ENCODE measurements at regions not wholly inside any gene's neighbourhood (a gene's known extent, or its start where the extent isn't known, plus 50 kb on each side); places are given as distances from the start of the nearest gene placed in this dataset.

GRCh38 chr1:105914403-105914802 lies 1142.1 kb upstream of the PRMT6 start:
- intact Hi-C loops (cut with micrococcal nuclease) = no loop called here
- Mint-ChIP-seq H3K4me1 (no peaks in the 10 kb centered on the region), H3K27ac (no peak overlapping the region), H3K36me3 (ENCODE audit: low read depth) (no peaks in the 10 kb centered on the region), H3K9me3 (peaks cover 4% of the 10 kb centered on the region), H3K27me3 (no peaks in the 10 kb centered on the region), H3K4me3 (no peak overlapping the region)
- no peak for DNase-seq

- H3K4me3 Mint-ChIP-seq = no peak overlapping the region
- H3K27ac Mint-ChIP-seq = no peak overlapping the region
- no peaks in the 10 kb centered on the region for H3K4me1 Mint-ChIP-seq
- H3K9me3 Mint-ChIP-seq = no peaks in the 10 kb centered on the region
- no peaks in the 10 kb centered on the region for H3K36me3 Mint-ChIP-seq (ENCODE audit: low read depth)
- no peak for DNase-seq
- intact Hi-C loops (cut with micrococcal nuclease) = no loop called here
- H3K27me3 Mint-ChIP-seq = no peaks in the 10 kb centered on the region
Measured at GRCh38 chr1:105934806-105935205, 1121.7 kb upstream of the PRMT6 start.

GRCh38 chr1:105964879-105965278 lies 1091.6 kb upstream of the PRMT6 start:
- Mint-ChIP-seq H3K27ac (no peak overlapping the region), H3K9me3 (no peaks in the 10 kb centered on the region), H3K4me3 (no peak overlapping the region), H3K4me1 (no peaks in the 10 kb centered on the region), H3K27me3 (no peaks in the 10 kb centered on the region), H3K36me3 (ENCODE audit: low read depth) (no peaks in the 10 kb centered on the region)
- no peak for DNase-seq
- intact Hi-C loops (cut with micrococcal nuclease) = no loop called here

GRCh38 chr1:105997516-105997915 lies 1059.0 kb upstream of the PRMT6 start:
- Mint-ChIP-seq H3K9me3 (peaks cover 3% of the 10 kb centered on the region), H3K27me3 (no peaks in the 10 kb centered on the region), H3K4me1 (no peaks in the 10 kb centered on the region), H3K27ac (no peak overlapping the region), H3K36me3 (ENCODE audit: low read depth) (no peaks in the 10 kb centered on the region), H3K4me3 (no peak overlapping the region)
- DNase-seq = no peak
- intact Hi-C loops (cut with micrococcal nuclease) = no loop called here

- Mint-ChIP-seq H3K9me3 (no peaks in the 10 kb centered on the region), H3K4me1 (no peaks in the 10 kb centered on the region), H3K36me3 (ENCODE audit: low read depth) (no peaks in the 10 kb centered on the region), H3K4me3 (no peak overlapping the region), H3K27me3 (no peaks in the 10 kb centered on the region), H3K27ac (no peak overlapping the region)
- intact Hi-C loops (cut with micrococcal nuclease) = no loop called here
- no peak for DNase-seq
Measured at GRCh38 chr1:106022312-106022902, 1034.1 kb upstream of the PRMT6 start.

GRCh38 chr1:106027871-106028270 lies 1028.6 kb upstream of the PRMT6 start:
- Mint-ChIP-seq H3K36me3 (ENCODE audit: low read depth) (no peaks in the 10 kb centered on the region), H3K27me3 (no peaks in the 10 kb centered on the region), H3K27ac (no peak overlapping the region), H3K4me1 (no peaks in the 10 kb centered on the region), H3K4me3 (no peak overlapping the region), H3K9me3 (peaks cover 3% of the 10 kb centered on the region)
- intact Hi-C loops (cut with micrococcal nuclease) = no loop called here
- DNase-seq = no peak

- Mint-ChIP-seq H3K4me3 (no peak overlapping the region), H3K27ac (no peak overlapping the region), H3K27me3 (no peaks in the 10 kb centered on the region), H3K9me3 (peaks cover 8% of the 10 kb centered on the region), H3K36me3 (ENCODE audit: low read depth) (no peaks in the 10 kb centered on the region), H3K4me1 (no peaks in the 10 kb centered on the region)
- intact Hi-C loops (cut with micrococcal nuclease) = no loop called here
- no peak for DNase-seq
Measured at GRCh38 chr1:106037526-106037925, 1018.9 kb upstream of the PRMT6 start.

GRCh38 chr1:106038260-106038659 lies 1018.2 kb upstream of the PRMT6 start:
- intact Hi-C loops (cut with micrococcal nuclease) = no loop called here
- Mint-ChIP-seq H3K4me3 (no peak overlapping the region), H3K9me3 (peaks cover 8% of the 10 kb centered on the region), H3K27ac (no peak overlapping the region), H3K27me3 (no peaks in the 10 kb centered on the region), H3K36me3 (ENCODE audit: low read depth) (no peaks in the 10 kb centered on the region), H3K4me1 (no peaks in the 10 kb centered on the region)
- DNase-seq = no peak

GRCh38 chr1:106043971-106044370 lies 1012.5 kb upstream of the PRMT6 start:
- Mint-ChIP-seq H3K27me3 (no peaks in the 10 kb centered on the region), H3K4me1 (no peaks in the 10 kb centered on the region), H3K36me3 (ENCODE audit: low read depth) (no peaks in the 10 kb centered on the region), H3K9me3 (peaks cover 13% of the 10 kb centered on the region), H3K4me3 (no peak overlapping the region), H3K27ac (no peak overlapping the region)
- intact Hi-C loops (cut with micrococcal nuclease) = no loop called here
- DNase-seq = no peak

- Mint-ChIP-seq H3K27ac (no peak overlapping the region), H3K4me1 (no peaks in the 10 kb centered on the region), H3K4me3 (no peak overlapping the region), H3K36me3 (ENCODE audit: low read depth) (no peaks in the 10 kb centered on the region), H3K9me3 (peaks cover 5% of the 10 kb centered on the region), H3K27me3 (no peaks in the 10 kb centered on the region)
- DNase-seq = no peak
- intact Hi-C loops (cut with micrococcal nuclease) = no loop called here
Measured at GRCh38 chr1:106047210-106047609, 1009.3 kb upstream of the PRMT6 start.

- intact Hi-C loops (cut with micrococcal nuclease) = no loop called here
- H3K27ac Mint-ChIP-seq = no peak overlapping the region
- no peaks in the 10 kb centered on the region for H3K27me3 Mint-ChIP-seq
- no peaks in the 10 kb centered on the region for H3K4me1 Mint-ChIP-seq
- DNase-seq = no peak
- no peaks in the 10 kb centered on the region for H3K36me3 Mint-ChIP-seq (ENCODE audit: low read depth)
- no peaks in the 10 kb centered on the region for H3K9me3 Mint-ChIP-seq
- no peak overlapping the region for H3K4me3 Mint-ChIP-seq
Measured at GRCh38 chr1:106049595-106049994, 1006.9 kb upstream of the PRMT6 start.

GRCh38 chr1:106055855-106056254 lies 1000.6 kb upstream of the PRMT6 start:
- no peaks in the 10 kb centered on the region for H3K9me3 Mint-ChIP-seq
- H3K27me3 Mint-ChIP-seq = no peaks in the 10 kb centered on the region
- H3K36me3 Mint-ChIP-seq (ENCODE audit: low read depth) = no peaks in the 10 kb centered on the region
- no peak overlapping the region for H3K4me3 Mint-ChIP-seq
- DNase-seq = no peak
- no peaks in the 10 kb centered on the region for H3K4me1 Mint-ChIP-seq
- H3K27ac Mint-ChIP-seq = no peak overlapping the region
- intact Hi-C loops (cut with micrococcal nuclease) = no loop called here

- no peaks in the 10 kb centered on the region for H3K36me3 Mint-ChIP-seq (ENCODE audit: low read depth)
Measured at GRCh38 chr1:106061586-106062495, 994.6 kb upstream of the PRMT6 start.

GRCh38 chr1:106063510-106063909 lies 993.0 kb upstream of the PRMT6 start:
- no peak overlapping the region for H3K4me3 Mint-ChIP-seq
- H3K27me3 Mint-ChIP-seq = no peaks in the 10 kb centered on the region
- H3K4me1 Mint-ChIP-seq = no peaks in the 10 kb centered on the region
- H3K27ac Mint-ChIP-seq = no peak overlapping the region
- peaks cover 5% of the 10 kb centered on the region for H3K9me3 Mint-ChIP-seq
- intact Hi-C loops (cut with micrococcal nuclease) = no loop called here
- no peak for DNase-seq
- no peaks in the 10 kb centered on the region for H3K36me3 Mint-ChIP-seq (ENCODE audit: low read depth)

More at GRCh38 chr1:106061586-106062495, 994.6 kb upstream of the PRMT6 start:
- Mint-ChIP-seq H3K27me3 (no peaks in the 10 kb centered on the region), H3K27ac (no peak overlapping the region), H3K4me1 (no peaks in the 10 kb centered on the region), H3K9me3 (peaks cover 5% of the 10 kb centered on the region), H3K4me3 (no peak overlapping the region)
- no peak for DNase-seq
- intact Hi-C loops (cut with micrococcal nuclease) = no loop called here

Data from activated CD4-positive, alpha-beta T cell treated with anti-CD3 and anti-CD28 coated beads, Interleukin-2, amount 10 ng/mL, durations not matched to agents 24 days and 14 days (primary cell).